ENCODE measurements at regions not wholly inside any gene's neighbourhood (a gene's known extent, or its start where the extent isn't known, plus 50 kb on each side); places are given as distances from the start of the nearest gene placed in this dataset.

DNA sequence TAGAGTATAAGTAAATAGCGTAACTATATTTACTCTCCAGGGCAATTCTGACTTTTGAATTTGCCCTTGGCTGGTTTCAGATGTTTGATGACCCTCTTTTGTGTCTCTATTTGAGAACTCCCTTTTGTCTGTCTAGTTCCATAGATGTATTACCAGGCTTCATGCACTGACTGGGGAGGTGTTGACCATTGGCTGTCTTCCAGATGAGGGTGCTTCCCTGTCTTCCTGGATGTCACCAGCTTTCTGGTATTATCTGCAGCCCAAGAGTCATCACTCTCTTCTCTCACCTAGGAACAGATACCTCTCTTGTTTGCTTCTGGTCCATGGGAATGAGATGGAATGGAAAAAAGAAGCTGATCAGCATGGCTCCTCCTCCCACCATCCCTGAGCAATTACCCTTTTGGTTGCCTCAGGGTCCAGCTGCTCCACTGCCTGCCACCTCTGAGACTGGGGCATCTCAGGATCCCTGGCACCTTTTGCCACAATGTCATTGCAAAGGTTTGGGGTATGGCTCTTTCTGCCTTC, 58.7 kb upstream of the TMED7 start:
- DNase-seq (no peak), ATAC-seq (ENCODE audit: low read depth in 2 of 2) (no peak)
- H3K36me3 Mint-ChIP-seq = no peaks in the 10 kb centered on the region
- H3K4me1 Mint-ChIP-seq = no peaks in the 10 kb centered on the region
- no peak overlapping the region for H3K27ac Mint-ChIP-seq
- H3K4me3 Mint-ChIP-seq = no peak overlapping the region
- H3K27me3 Mint-ChIP-seq = peaks cover 5 to 17% (median 14%) of the 10 kb centered on the region in 3 donors
- peaks cover 0 to 6% (median 3%) of the 10 kb centered on the region in 7 donors for H3K9me3 Mint-ChIP-seq

DNA sequence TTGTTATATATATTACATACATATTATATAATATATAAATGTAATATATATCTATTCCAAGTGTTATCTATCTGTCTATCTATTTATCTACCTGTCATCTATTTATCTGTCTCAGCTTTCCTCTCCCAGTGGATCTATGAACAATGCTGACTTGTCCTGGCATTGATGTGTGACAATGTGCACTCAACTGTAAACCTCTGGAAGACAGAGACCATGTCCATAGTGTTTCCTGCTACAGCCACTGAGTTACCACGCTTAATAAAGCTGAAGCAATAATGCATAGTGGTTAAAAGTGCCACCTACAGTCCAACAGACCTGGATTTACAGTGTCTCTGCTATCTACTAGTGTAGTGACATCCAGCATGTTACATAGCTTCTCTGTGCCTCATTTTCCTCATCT, 57.2 kb upstream of the TMED7 start:
- peaks cover 5 to 6% (median 6%) of the 10 kb centered on the region in 3 donors for H3K27me3 Mint-ChIP-seq
- H3K4me1 Mint-ChIP-seq = no peaks in the 10 kb centered on the region
- H3K9me3 Mint-ChIP-seq = peaks cover 0 to 6% (median 2%) of the 10 kb centered on the region in 7 donors
- H3K4me3 Mint-ChIP-seq = no peak overlapping the region
- peak overlapping the region in 1 of 6 donors; percentile 6 for H3K27ac Mint-ChIP-seq
- H3K36me3 Mint-ChIP-seq = no peaks in the 10 kb centered on the region
- ATAC-seq (ENCODE audit: low read depth in 2 of 2) (no peak), DNase-seq (no peak)

Measured in naive B cell (primary cell).